HCT116 (cell line): ENCODE measurements at regions not wholly inside any gene's neighbourhood (a gene's known extent, or its start where the extent isn't known, plus 50 kb on each side); places are given as distances from the start of the nearest gene placed in this dataset.

Source experiments
- ATAC-seq: fragments of 200-7000 bp; cut with Tn5 transposase; 2 replicates; pipeline ENCODE4 v1.9.1; 2020; ENCODE audit warnings: mild to moderate bottlenecking, moderate library complexity
- BruUV-seq: library from RNA; stranded (reverse); fragments of 400-500 nt; replicated peaks from 2 replicates; lab custom pipeline; 2021; lab: Mats Ljungman, UMichigan
- CTCF ChIA-PET: fragments of 300-600 bp; sonication (Branson Sonifier 250); formaldehyde crosslinking; loops from one replicate; lab custom pipeline; 2021; ENCODE audit warnings: antibody characterized with exemption; lab: Charles Lee
- POLR2A ChIA-PET: fragments of 300-600, 350-600 bp; sonication (Branson Sonifier 250); formaldehyde crosslinking; loops from one replicate; lab custom pipeline; 2021; ENCODE audit warnings: antibody characterized with exemption; lab: Charles Lee
- RAD21 ChIA-PET, 2 experiments: fragments of 300-600 bp; sonication (Branson Sonifier 250); formaldehyde crosslinking; loops; one replicate each; lab custom pipeline; 2023; ENCODE audit warnings: low total read pairs in 2 of 2; ENCODE audit not compliant: uncharacterized antibody in 2 of 2, unreplicated experiment in 2 of 2, low non-redundant PET in 1 of 2; lab: Charles Lee
- DNase-seq: peaks from one replicate; pipeline ENCODE4 v3.0.0-alpha.2; 2010; ENCODE audit warnings: low read depth, low spot score
- H2AFZ ChIP-seq: fragments of 200-600 bp; shearing (Covaris generic), sonication (generic); 2 replicates; pipeline ENCODE4 v1.6.1; 2017; ENCODE audit warnings: low read depth, mixed run types, mixed read lengths, antibody characterized with exemption, low read length; ENCODE audit not compliant: poor library complexity, severe bottlenecking
- H3K27ac ChIP-seq: 2 replicates; pipeline ENCODE4 v1.5.1; 2012; ENCODE audit warnings: low read depth, low read length
- H3K27me3 ChIP-seq: fragments of 200-600 bp; sonication (generic); 2 replicates; pipeline ENCODE4 v1.6.1; 2016; ENCODE audit warnings: mixed run types, low read length, mixed read lengths; ENCODE audit not compliant: insufficient read depth
- H3K36me3 ChIP-seq, 2 experiments: fragments of 200-500 bp in 1 of 2; fragments of 200-600 bp in 1 of 2; sonication (Bioruptor generic) in 1 of 2; sonication (generic) in 1 of 2; 2 replicates each; pipeline versions ENCODE4 v1.5.1 to v1.6.1; 2014 to 2016; ENCODE audit warnings: low read length in 2 of 2, inconsistent platforms in 1 of 2, mixed read lengths in 1 of 2, mixed run types in 1 of 2; ENCODE audit not compliant: insufficient read depth in 2 of 2, control insufficient read depth in 1 of 2
- H3K4me1 ChIP-seq, 2 experiments: fragments of 200-600 bp in 1 of 2; sonication (generic) in 1 of 2; 2 replicates each; pipeline versions ENCODE4 v1.5.1 to v1.6.1; 2012 to 2017; ENCODE audit warnings: low read length in 2 of 2, inconsistent platforms in 1 of 2, mild to moderate bottlenecking in 1 of 2, mixed read lengths in 1 of 2, mixed run types in 1 of 2, moderate library complexity in 1 of 2; ENCODE audit not compliant: insufficient read depth in 2 of 2, control insufficient read depth in 1 of 2
- H3K4me2 ChIP-seq: fragments of 200-600 bp; sonication (generic); 2 replicates; pipeline ENCODE4 v1.6.1; 2017; ENCODE audit warnings: mixed run types, low read length, mixed read lengths
- H3K4me3 ChIP-seq, 2 experiments: fragments of 200-600 bp in 1 of 2; sonication (generic) in 1 of 2; replicated peaks in 1 of 2; 2 replicates each; pipeline ENCODE4 v1.5.1; 2011 to 2016; ENCODE audit warnings: low read length in 2 of 2, control low read depth in 1 of 2, low read depth in 1 of 2, mild to moderate bottlenecking in 1 of 2, mixed read lengths in 1 of 2, mixed run types in 1 of 2
- H3K79me2 ChIP-seq: fragments of 200-600 bp; sonication (generic); 2 replicates; pipeline ENCODE4 v1.6.1; 2017; ENCODE audit warnings: mild to moderate bottlenecking, mixed run types, low read length, moderate library complexity, mixed read lengths; ENCODE audit not compliant: insufficient read depth
- H3K9ac ChIP-seq: fragments of 200-600 bp; sonication (generic); 2 replicates; pipeline ENCODE4 v1.6.1; 2016; ENCODE audit warnings: low read length, mixed read lengths
- H3K9me2 ChIP-seq: fragments of 200-600 bp; sonication (generic), shearing (Covaris generic); 2 replicates; pipeline ENCODE4 v1.6.1; 2017; ENCODE audit warnings: mixed run types, mild to moderate bottlenecking, moderate library complexity; ENCODE audit not compliant: insufficient read depth
- H3K9me3 ChIP-seq, 2 experiments: fragments of 200-500 bp in 1 of 2; fragments of 200-600 bp in 1 of 2; sonication (Bioruptor generic) in 1 of 2; sonication (generic) in 1 of 2; 2 replicates each; pipeline ENCODE4 v1.6.1; 2014 to 2017; ENCODE audit warnings: low read length in 2 of 2, mixed read lengths in 2 of 2, inconsistent platforms in 1 of 2, low read depth in 1 of 2, mild to moderate bottlenecking in 1 of 2, mixed run types in 1 of 2, moderate library complexity in 1 of 2; ENCODE audit not compliant: control insufficient read depth in 1 of 2, insufficient read depth in 1 of 2
- H4K20me1 ChIP-seq: fragments of 200-600 bp; sonication (generic), shearing (Covaris generic); 2 replicates; pipeline ENCODE4 v1.6.1; 2017; ENCODE audit warnings: mixed run types, mild to moderate bottlenecking, moderate library complexity; ENCODE audit not compliant: insufficient read depth
- ATF3 ChIP-seq: IDR thresholded peaks from 2 replicates; pipeline ENCODE4 v1.6.1; 2012
- CBX3 ChIP-seq: IDR thresholded peaks from 2 replicates; pipeline ENCODE4 v1.6.1; 2012; ENCODE audit warnings: low read depth
- CEBPB ChIP-seq: IDR thresholded peaks from 2 replicates; pipeline ENCODE4 v1.6.1; 2012; ENCODE audit warnings: low read depth
- CTCF ChIP-seq, 3 experiments: fragments of 200-600 bp in 1 of 3; sonication (generic) in 1 of 3; IDR thresholded peaks in 2 of 3; conservative IDR thresholded peaks in 1 of 3; 2 replicates each; pipeline ENCODE4 v1.5.1; 2012 to 2017; ENCODE audit warnings: low read depth in 2 of 3, low read length in 2 of 3, antibody characterized with exemption in 1 of 3, borderline replicate concordance in 1 of 3, control low read depth in 1 of 3, mild to moderate bottlenecking in 1 of 3, mixed read lengths in 1 of 3, mixed run types in 1 of 3, moderate library complexity in 1 of 3; ENCODE audit not compliant: insufficient read depth in 1 of 3
- EGR1 ChIP-seq: IDR thresholded peaks from 2 replicates; pipeline ENCODE4 v1.6.1; 2012; ENCODE audit warnings: low read depth
- ELF1 ChIP-seq: IDR thresholded peaks from 2 replicates; pipeline ENCODE4 v1.6.1; 2012; ENCODE audit warnings: low read depth, borderline replicate concordance
- EZH2phosphoT487 ChIP-seq: fragments of 200-600 bp; IDR thresholded peaks from 2 replicates; pipeline ENCODE4 v1.6.1; 2018; ENCODE audit warnings: antibody characterized with exemption, borderline replicate concordance
- FOSL1 ChIP-seq: IDR thresholded peaks from 2 replicates; pipeline ENCODE4 v1.6.1; 2012; ENCODE audit warnings: low read depth
- POLR2A ChIP-seq: IDR thresholded peaks from 2 replicates; pipeline ENCODE4 v1.7.0; 2011; ENCODE audit warnings: borderline replicate concordance; ENCODE audit not compliant: insufficient read depth, insufficient read length; ENCODE audit errors: extremely low read depth
- POLR2AphosphoS5 ChIP-seq: IDR thresholded peaks from 2 replicates; pipeline ENCODE4 v1.6.1; 2011; ENCODE audit warnings: mild to moderate bottlenecking, low read depth, low read length, moderate library complexity
- RAD21 ChIP-seq: IDR thresholded peaks from 2 replicates; pipeline ENCODE4 v1.6.1; 2012; ENCODE audit warnings: low read depth, mild to moderate bottlenecking
- REST ChIP-seq: IDR thresholded peaks from 2 replicates; pipeline ENCODE4 v1.6.1; 2012; ENCODE audit warnings: low read depth
- SP1 ChIP-seq: IDR thresholded peaks from 2 replicates; pipeline ENCODE4 v1.6.1; 2012; ENCODE audit warnings: low read depth
- SRF ChIP-seq: IDR thresholded peaks from 2 replicates; pipeline ENCODE4 v1.6.1; 2012; ENCODE audit warnings: low read depth
- YY1 ChIP-seq: IDR thresholded peaks from 2 replicates; pipeline ENCODE4 v1.6.1; 2011; ENCODE audit warnings: low read length, low read depth, moderate library complexity, mild to moderate bottlenecking; ENCODE audit not compliant: insufficient replicate concordance; ENCODE audit errors: extremely low read depth
- ZBTB33 ChIP-seq: IDR thresholded peaks from 2 replicates; pipeline ENCODE4 v1.6.1; 2011; ENCODE audit warnings: mild to moderate bottlenecking, low read length, moderate library complexity; ENCODE audit not compliant: insufficient replicate concordance; ENCODE audit errors: extremely low read depth
- ZFX ChIP-seq: fragments of 450-650 bp; IDR thresholded peaks from 2 replicates; pipeline ENCODE4 v1.6.1; 2017
- ZNF274 ChIP-seq: fragments of 200-500 bp; sonication (Bioruptor generic); IDR thresholded peaks from 2 replicates; pipeline ENCODE4 v1.6.1; 2014; ENCODE audit warnings: mild to moderate bottlenecking, low read depth, low read length, inconsistent platforms
- intact Hi-C: fragments of 100-400 bp; cut with micrococcal nuclease; formaldehyde crosslinking; loops from 2 replicates; pipeline ENCODE4 v1.10.0; 2022
- TF ChIP-seq, protein P1 (sequence below): IDR thresholded peaks from 2 replicates; pipeline ENCODE4 v1.6.1; 2012

DNA sequence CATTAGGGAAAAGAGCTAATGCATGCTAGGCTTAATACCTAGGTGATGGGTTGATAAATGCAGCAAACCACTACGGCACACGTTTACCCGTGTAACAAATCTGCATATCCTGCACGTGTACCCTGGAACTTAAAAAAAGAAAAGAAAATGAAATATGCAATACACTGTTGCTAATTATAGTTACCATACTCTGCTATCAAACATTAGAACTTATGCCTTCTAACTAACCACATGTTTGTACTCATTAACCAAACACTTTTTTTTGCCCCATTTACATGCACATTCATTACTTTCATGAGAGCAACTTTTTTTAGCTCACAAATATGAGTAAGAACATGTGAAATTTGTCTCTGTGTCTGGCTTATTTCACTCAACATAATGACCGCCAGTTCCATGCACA, 253.1 kb downstream of the CGGBP1 start:
- Histone ChIP-seq H3K27ac (no peak overlapping the region), H2AFZ (no peak overlapping the region), H3K4me1 (no peaks in the 10 kb centered on the region), H4K20me1 (no peaks in the 10 kb centered on the region), H3K9ac (no peak overlapping the region), H3K4me3 (no peak overlapping the region), H3K36me3 (no peaks in the 10 kb centered on the region), H3K9me3 (no peaks in the 10 kb centered on the region), H3K9me2 (no peaks in the 10 kb centered on the region), H3K79me2 (no peaks in the 10 kb centered on the region), H3K4me2 (no peak overlapping the region), H3K27me3 (0 out of 2 replicates have a peak, but pooled peaks cover 5% of the 10 kb centered on the region)
- RAD21 ChIA-PET: no interaction called here
- DNase-seq (no peak), ATAC-seq (no peak)
- CTCF ChIA-PET: no interaction called here
- no TSS peak for BruUV-seq
- TF ChIP-seq SRF (no peak), POLR2A (no peak), POLR2AphosphoS5 (no peak), CTCF (IDR thresholded peaks at IDR 0.05 in 2 of 3, conservative IDR thresholded peaks at IDR 0.05 in 1 of 3; ENCODE audit: borderline replicate concordance in 1 of 3, insufficient read depth in 1 of 3, low read depth in 2 of 3, low read length in 2 of 3) (no peak), ZFX (no peak), EGR1 (no peak), ELF1 (no peak), FOSL1 (no peak), EZH2phosphoT487 (no peak), CBX3 (no peak), RAD21 (no peak), CEBPB (no peak), YY1 (no peak), ZNF274 (no peak), SP1 (no peak), REST (no peak), ZBTB33 (no peak), ATF3 (no peak)
- TF ChIP-seq, protein P1, sequence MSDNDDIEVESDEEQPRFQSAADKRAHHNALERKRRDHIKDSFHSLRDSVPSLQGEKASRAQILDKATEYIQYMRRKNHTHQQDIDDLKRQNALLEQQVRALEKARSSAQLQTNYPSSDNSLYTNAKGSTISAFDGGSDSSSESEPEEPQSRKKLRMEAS: no peak
- POLR2A ChIA-PET: no interaction called here
- intact Hi-C loops: no loop called here
